C4-2B (cell line): ENCODE measurements at regions not wholly inside any gene's neighbourhood (a gene's known extent, or its start where the extent isn't known, plus 50 kb on each side); places are given as distances from the start of the nearest gene placed in this dataset.

Experiments used
- ZFX ChIP-seq: fragments of 450-650 bp; IDR thresholded peaks from 2 replicates; pipeline ENCODE4 v1.6.1; 2017
- TF ChIP-seq, protein P1 (sequence below): fragments of 450-650 bp; conservative IDR thresholded peaks from 2 replicates; pipeline ENCODE4 v1.5.1; 2017; ENCODE audit warnings: mild to moderate bottlenecking

GRCh38 chr10:71032887-71033286 is 144.5 kb upstream of the PCBD1 start:
- TF ChIP-seq, protein P1, sequence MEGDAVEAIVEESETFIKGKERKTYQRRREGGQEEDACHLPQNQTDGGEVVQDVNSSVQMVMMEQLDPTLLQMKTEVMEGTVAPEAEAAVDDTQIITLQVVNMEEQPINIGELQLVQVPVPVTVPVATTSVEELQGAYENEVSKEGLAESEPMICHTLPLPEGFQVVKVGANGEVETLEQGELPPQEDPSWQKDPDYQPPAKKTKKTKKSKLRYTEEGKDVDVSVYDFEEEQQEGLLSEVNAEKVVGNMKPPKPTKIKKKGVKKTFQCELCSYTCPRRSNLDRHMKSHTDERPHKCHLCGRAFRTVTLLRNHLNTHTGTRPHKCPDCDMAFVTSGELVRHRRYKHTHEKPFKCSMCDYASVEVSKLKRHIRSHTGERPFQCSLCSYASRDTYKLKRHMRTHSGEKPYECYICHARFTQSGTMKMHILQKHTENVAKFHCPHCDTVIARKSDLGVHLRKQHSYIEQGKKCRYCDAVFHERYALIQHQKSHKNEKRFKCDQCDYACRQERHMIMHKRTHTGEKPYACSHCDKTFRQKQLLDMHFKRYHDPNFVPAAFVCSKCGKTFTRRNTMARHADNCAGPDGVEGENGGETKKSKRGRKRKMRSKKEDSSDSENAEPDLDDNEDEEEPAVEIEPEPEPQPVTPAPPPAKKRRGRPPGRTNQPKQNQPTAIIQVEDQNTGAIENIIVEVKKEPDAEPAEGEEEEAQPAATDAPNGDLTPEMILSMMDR, result no peak
- TF ChIP-seq ZFX, result no peak
